SKM-1 (cell line): ENCODE measurements at regions not wholly inside any gene's neighbourhood (a gene's known extent, or its start where the extent isn't known, plus 50 kb on each side); places are given as distances from the start of the nearest gene placed in this dataset.

ENCODE experiments used
- DNase-seq: peaks from one replicate; lab custom pipeline; 2025; ENCODE audit not compliant: unreplicated experiment; lab: John Stamatoyannopoulos, UW

DNA sequence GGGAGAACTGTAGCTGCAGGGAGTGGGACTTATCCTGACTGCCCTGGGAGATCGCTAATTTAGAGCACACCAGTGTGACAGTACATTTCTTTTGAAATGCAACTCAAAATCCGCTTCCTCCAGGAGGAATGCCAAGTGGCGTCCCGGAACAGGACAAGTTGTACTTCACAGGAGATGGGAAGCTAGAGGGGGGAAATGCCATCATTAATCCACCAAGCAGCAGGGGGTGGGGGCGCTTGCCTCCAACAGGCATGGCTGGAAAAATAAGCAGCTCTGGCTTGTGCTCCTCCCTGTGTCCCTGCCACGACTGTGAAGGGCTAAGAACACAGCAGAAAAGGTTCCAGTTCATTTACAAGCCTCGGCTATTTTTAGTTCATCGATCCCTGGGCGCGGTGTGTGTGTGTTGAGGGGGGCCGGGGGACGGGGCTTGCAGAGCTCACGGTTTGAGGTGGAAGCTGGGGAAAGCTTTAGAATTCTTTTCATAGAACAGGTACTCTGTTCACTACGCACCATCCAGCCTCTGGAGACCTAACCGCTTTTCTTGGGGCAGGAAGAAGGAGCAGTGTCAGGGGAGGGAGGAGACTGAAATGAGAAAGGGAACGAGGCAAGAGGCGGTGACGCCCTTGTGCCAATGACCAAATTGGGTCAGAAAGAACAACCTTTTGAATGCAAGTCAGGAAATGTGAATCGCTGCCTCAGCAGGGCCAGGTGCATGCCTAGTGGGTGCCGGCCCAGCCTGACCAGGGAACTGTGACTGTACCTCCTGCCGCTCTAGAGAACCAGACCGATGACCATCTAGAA is 51.8 kb upstream of the DGKG start:
- DNase-seq: no peak

DNA sequence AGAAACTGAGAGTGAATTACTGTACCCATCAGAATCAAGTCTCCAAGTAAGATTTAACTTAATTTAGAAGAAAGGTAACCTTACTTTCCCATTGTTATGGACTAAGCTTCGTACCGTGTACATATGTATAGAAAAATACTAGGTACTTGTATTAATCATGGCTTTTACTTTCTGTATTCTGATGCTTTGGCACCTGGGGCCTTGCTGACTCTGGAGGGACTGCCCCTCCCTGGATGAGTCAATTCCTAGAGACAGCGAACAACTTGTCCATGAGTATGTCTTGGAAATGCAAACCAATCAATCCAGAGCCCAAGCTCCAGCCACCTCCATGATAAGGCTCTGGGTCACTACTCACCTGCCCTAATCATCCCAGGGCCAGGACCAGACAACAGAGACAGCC is 50.0 kb upstream of the DGKG start:
- no peak for DNase-seq
